Panc1 (cell line): ENCODE measurements at regions not wholly inside any gene's neighbourhood (a gene's known extent, or its start where the extent isn't known, plus 50 kb on each side); places are given as distances from the start of the nearest gene placed in this dataset.

ENCODE experiments used
- ATAC-seq: fragments of 200-7000 bp; cut with Tn5 transposase; 2 replicates; pipeline ENCODE4 v1.9.1; 2020; ENCODE audit warnings: mild to moderate bottlenecking, moderate library complexity
- BruUV-seq: library from RNA; stranded (reverse); fragments of 400-500 nt; replicated peaks from 2 replicates; lab custom pipeline; 2021; lab: Mats Ljungman, UMichigan
- CTCF ChIA-PET: fragments of 300-600 bp; sonication (Branson Sonifier 250); formaldehyde crosslinking; loops from one replicate; lab custom pipeline; 2022; ENCODE audit warnings: antibody characterized with exemption; lab: Charles Lee
- POLR2A ChIA-PET: fragments of 300-600 bp; sonication (Branson Sonifier 250); formaldehyde crosslinking; loops from one replicate; lab custom pipeline; 2022; ENCODE audit warnings: antibody characterized with exemption; lab: Charles Lee
- DNase-seq: peaks from one replicate; pipeline ENCODE4 v3.0.0-alpha.2; 2010; ENCODE audit warnings: low read depth, low spot score
- H3K27ac ChIP-seq: 2 replicates; pipeline ENCODE4 v1.5.1; 2011; ENCODE audit warnings: mild to moderate bottlenecking, low read length, inconsistent platforms
- H3K27me3 ChIP-seq: fragments of 200-500 bp; sonication (Bioruptor generic); 2 replicates; pipeline ENCODE4 v1.6.0; 2014; ENCODE audit warnings: low read length, inconsistent platforms; ENCODE audit not compliant: control insufficient read depth, insufficient read depth
- H3K36me3 ChIP-seq: fragments of 200-500 bp; sonication (Bioruptor generic); 2 replicates; pipeline ENCODE4 v1.5.1; 2014; ENCODE audit warnings: inconsistent platforms, mild to moderate bottlenecking, low read length, moderate library complexity; ENCODE audit not compliant: control insufficient read depth, insufficient read depth
- H3K4me1 ChIP-seq: 2 replicates; pipeline ENCODE4 v1.5.1; 2011; ENCODE audit warnings: inconsistent platforms, mild to moderate bottlenecking, low read length, moderate library complexity; ENCODE audit not compliant: control insufficient read depth, insufficient read depth
- H3K4me3 ChIP-seq, 2 experiments: 2 replicates each; pipeline ENCODE4 v1.5.1; 2011 to 2012; ENCODE audit warnings: low read depth in 2 of 2, low read length in 2 of 2, mild to moderate bottlenecking in 2 of 2, inconsistent platforms in 1 of 2, moderate library complexity in 1 of 2
- H3K9me3 ChIP-seq: fragments of 200-500 bp; sonication (Bioruptor generic); 2 replicates; pipeline ENCODE4 v1.5.1; 2014; ENCODE audit warnings: low read depth, mild to moderate bottlenecking, inconsistent platforms, low read length, moderate library complexity; ENCODE audit not compliant: control insufficient read depth, insufficient read depth
- CTCF ChIP-seq: fragments of 450-650 bp; IDR thresholded peaks from 2 replicates; pipeline ENCODE4 v1.5.1; 2017; ENCODE audit warnings: mild to moderate bottlenecking
- POLR2AphosphoS5 ChIP-seq: IDR thresholded peaks from 2 replicates; pipeline ENCODE4 v1.6.1; 2012; ENCODE audit warnings: mild to moderate bottlenecking, low read depth, low read length, moderate library complexity
- SIN3A ChIP-seq: IDR thresholded peaks from 2 replicates; pipeline ENCODE4 v1.6.1; 2012; ENCODE audit warnings: low read depth, mild to moderate bottlenecking, low read length, moderate library complexity, borderline replicate concordance; ENCODE audit not compliant: insufficient read depth
- TCF7L2 ChIP-seq: IDR thresholded peaks from 2 replicates; pipeline ENCODE4 v1.6.1; 2011; ENCODE audit warnings: mild to moderate bottlenecking, low read depth, low read length, inconsistent platforms
- in situ Hi-C: cut with HindIII; loops from 2 replicates; pipeline ENCODE4 v1.10.0; 2016; ENCODE audit warnings: low sequenced_read_pairs, low pct_unique_long_range_greater_than_20kb
- intact Hi-C: fragments of 100-400 bp; cut with micrococcal nuclease; formaldehyde crosslinking; loops from one replicate; pipeline ENCODE4 v1.10.0; 2022; ENCODE audit not compliant: unreplicated experiment
- TF ChIP-seq, protein P1 (sequence below), 2 experiments: IDR thresholded peaks; 2 replicates each; pipeline ENCODE4 v1.6.1; 2011 to 2012; ENCODE audit warnings: low read depth in 2 of 2, control low read depth in 1 of 2, low read length in 1 of 2, mild to moderate bottlenecking in 1 of 2, moderate library complexity in 1 of 2; ENCODE audit not compliant: insufficient read depth in 1 of 2

DNA sequence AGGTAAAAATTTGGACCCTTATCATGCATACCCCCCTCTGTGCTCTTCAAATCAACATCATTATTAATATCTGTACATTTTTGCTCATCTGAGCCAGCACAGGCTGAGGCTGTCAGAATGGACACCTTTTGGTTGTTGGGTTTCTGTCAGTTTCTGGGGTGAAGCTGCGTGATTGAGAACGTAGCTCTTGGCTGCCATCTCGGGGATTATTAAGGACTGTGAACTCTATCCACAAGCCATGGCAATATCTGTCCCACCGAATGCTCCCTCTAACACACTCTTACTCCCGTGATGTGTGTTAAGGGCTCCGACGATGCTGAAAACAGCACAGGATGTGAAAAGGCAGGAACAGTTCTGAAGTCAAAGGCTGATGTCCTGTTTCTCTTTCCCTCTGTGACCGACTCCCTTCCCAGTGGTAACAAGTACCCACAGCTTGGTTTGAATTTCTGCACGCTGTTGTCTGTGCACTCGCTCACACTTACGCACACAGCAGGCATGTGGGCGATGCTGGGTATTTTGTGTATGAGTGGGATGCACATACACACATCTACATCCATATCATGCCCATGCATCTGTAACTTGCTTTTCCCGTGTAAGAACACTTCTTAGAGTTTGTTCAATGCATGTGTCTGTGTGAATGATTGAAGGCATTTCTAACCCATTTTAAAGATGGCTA lies 405.6 kb downstream of the TMEM121 start:
- ATAC-seq (peak; percentile 66; the same call in 1 of the 2 replicates), DNase-seq (no peak)
- in situ Hi-C loops, result no loop called here
- H3K4me3 ChIP-seq, result no peak overlapping the region
- no peaks in the 10 kb centered on the region for H3K36me3 ChIP-seq
- H3K27me3 ChIP-seq, result peaks cover 3% of the 10 kb centered on the region
- intact Hi-C loops, result loop anchor here (10.0 kb wide), 1 partner anchor 257 kb away; no protein-coding TSS in a partner anchor
- H3K27ac ChIP-seq, result no peak overlapping the region
- TF ChIP-seq POLR2AphosphoS5, result no peak
- peak; percentile 48 for TF ChIP-seq CTCF
- no peaks in the 10 kb centered on the region for H3K9me3 ChIP-seq
- no TSS peak for BruUV-seq
- POLR2A ChIA-PET, result no interaction called here
- CTCF ChIA-PET, result no interaction called here
- no peaks in the 10 kb centered on the region for H3K4me1 ChIP-seq

GRCh38 chr14:105933238-105933637 lies 406.9 kb downstream of the TMEM121 start:
- in situ Hi-C loops (no loop called here), intact Hi-C loops (loop anchor here (10.0 kb wide), 1 partner anchor 258 kb away; no protein-coding TSS in a partner anchor)
- TF ChIP-seq CTCF, result no peak
- POLR2A ChIA-PET, result no interaction called here
- Histone ChIP-seq H3K27me3 (peaks cover 3% of the 10 kb centered on the region), H3K27ac (no peak overlapping the region), H3K4me3 (no peak overlapping the region), H3K36me3 (no peaks in the 10 kb centered on the region), H3K4me1 (no peaks in the 10 kb centered on the region), H3K9me3 (no peaks in the 10 kb centered on the region)
- ATAC-seq, result no peak
- BruUV-seq, result no TSS peak
- DNase-seq, result no peak
- CTCF ChIA-PET, result no interaction called here

DNA sequence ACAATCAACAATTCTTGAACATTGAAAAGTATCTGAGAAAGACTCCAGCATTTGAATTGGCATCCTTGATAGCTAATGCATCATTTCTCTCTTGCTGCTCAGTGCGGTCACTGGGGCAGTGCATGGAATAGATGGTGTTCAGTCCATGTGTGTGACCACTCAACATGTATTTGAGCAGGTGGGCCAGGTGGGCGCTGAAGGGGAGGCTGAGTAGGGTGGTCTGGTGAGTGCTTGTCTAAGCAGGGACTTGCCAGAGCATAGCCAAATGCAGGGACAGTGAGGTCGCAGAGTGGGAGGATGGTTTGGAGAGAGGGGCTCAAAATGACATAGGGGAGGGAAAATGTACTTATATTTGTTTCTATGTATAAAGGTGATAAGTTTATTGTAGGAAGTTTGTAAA lies 409.0 kb downstream of the TMEM121 start:
- ChIA-PET CTCF (no interaction called here), POLR2A (no interaction called here)
- in situ Hi-C loops (no loop called here), intact Hi-C loops (loop anchor here (10.0 kb wide), 1 partner anchor 261 kb away; no protein-coding TSS in a partner anchor)
- Histone ChIP-seq H3K4me1 (no peaks in the 10 kb centered on the region), H3K27me3 (peaks cover 3% of the 10 kb centered on the region), H3K27ac (no peak overlapping the region), H3K4me3 (no peak overlapping the region), H3K36me3 (no peaks in the 10 kb centered on the region), H3K9me3 (no peaks in the 10 kb centered on the region)
- ATAC-seq (no peak), DNase-seq (no peak)
- no TSS peak for BruUV-seq
- TF ChIP-seq CTCF (no peak), POLR2AphosphoS5 (no peak), TCF7L2 (no peak), SIN3A (no peak)
- TF ChIP-seq, protein P1, sequence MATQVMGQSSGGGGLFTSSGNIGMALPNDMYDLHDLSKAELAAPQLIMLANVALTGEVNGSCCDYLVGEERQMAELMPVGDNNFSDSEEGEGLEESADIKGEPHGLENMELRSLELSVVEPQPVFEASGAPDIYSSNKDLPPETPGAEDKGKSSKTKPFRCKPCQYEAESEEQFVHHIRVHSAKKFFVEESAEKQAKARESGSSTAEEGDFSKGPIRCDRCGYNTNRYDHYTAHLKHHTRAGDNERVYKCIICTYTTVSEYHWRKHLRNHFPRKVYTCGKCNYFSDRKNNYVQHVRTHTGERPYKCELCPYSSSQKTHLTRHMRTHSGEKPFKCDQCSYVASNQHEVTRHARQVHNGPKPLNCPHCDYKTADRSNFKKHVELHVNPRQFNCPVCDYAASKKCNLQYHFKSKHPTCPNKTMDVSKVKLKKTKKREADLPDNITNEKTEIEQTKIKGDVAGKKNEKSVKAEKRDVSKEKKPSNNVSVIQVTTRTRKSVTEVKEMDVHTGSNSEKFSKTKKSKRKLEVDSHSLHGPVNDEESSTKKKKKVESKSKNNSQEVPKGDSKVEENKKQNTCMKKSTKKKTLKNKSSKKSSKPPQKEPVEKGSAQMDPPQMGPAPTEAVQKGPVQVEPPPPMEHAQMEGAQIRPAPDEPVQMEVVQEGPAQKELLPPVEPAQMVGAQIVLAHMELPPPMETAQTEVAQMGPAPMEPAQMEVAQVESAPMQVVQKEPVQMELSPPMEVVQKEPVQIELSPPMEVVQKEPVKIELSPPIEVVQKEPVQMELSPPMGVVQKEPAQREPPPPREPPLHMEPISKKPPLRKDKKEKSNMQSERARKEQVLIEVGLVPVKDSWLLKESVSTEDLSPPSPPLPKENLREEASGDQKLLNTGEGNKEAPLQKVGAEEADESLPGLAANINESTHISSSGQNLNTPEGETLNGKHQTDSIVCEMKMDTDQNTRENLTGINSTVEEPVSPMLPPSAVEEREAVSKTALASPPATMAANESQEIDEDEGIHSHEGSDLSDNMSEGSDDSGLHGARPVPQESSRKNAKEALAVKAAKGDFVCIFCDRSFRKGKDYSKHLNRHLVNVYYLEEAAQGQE (IDR thresholded peaks at IDR 0.05; ENCODE audit: insufficient read depth in 1 of 2, low read depth in 2 of 2, low read length in 1 of 2), result no peak
